ENCODE measurements at regions not wholly inside any gene's neighbourhood (a gene's known extent, or its start where the extent isn't known, plus 50 kb on each side); places are given as distances from the start of the nearest gene placed in this dataset.

DNA sequence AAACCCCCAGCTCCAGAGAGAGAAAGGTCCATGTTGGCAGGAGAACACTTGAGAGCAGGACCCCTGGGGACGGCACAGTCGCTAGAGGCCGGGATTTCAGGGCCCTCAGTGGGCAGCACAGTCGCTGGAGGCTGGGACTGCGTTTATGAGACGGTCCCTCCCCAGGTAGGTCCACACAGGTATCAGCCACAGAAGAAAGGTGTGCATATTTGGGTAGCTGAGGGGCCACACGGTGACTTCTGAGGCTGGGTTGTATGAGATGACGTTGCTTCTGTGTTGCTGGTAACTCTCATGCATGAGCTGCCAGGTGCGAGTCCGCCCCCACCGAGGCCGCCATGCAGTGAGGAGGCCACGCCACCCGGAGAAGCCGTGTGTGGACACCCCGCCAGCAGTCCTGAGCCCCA lies 56.9 kb upstream of the PPP2R2D start:
- DNase-seq: no peak

DNA sequence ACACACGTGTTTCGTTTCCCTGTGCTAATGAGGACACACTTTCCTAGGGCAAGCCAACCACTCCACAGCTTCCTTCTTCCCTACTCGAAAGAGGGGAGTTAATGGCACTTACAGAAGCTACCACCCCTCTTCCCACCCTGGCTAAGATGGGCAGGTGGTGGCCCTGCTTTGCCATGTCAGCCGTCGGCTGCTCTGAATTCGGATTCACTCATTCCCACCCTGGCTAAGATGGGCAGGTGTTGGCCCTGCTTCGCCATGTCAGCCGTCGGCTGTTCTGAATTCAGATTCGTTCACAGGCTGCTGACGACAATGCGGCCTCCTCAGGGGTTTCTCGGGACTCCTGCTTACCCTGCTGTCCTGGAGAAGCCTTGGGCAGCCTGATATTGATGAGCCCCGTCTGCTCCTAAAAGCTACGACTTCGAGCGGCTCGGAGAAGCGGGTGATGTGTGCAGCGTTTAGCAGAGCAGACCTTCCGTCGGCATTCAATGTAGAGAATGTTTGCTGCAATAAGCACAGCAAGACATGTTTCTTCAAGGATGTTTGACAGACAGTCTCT lies 56.2 kb upstream of the PPP2R2D start:
- DNase-seq: no peak

DNA sequence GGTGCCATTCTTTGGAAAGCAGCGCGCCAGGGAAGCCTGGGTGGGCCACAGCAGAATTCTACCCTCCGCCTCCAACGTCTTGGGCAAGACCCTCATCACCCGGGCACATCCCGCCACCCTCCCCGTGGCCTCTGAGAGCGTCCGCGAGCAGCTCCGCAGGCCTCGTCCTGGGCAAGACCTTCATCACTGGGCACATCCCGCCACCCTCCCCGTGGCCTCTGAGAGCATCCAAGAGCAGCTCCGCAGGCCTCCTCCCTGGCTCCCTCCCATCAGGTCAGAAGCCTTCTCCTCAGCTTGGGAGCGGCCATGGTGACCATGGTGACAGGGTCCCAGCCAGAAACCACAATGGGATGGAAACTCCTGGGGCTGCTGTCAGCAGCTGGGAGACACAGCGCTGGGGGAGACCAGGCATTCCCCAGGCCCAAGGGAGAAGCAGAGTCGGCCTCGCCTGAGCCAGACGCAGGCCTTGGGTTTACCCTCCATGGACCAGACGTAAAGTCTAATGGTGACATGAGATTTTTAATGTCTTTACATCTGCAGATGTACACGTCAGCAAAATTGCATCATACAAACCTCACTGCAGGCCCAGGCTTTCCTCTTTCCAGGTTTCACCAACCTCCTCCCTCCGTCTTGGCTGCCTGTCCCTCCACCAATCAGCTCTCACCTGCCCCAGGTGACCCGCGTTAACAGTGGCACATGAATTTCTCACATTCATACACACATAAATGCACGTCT lies 55.1 kb upstream of the PPP2R2D start:
- DNase-seq: no peak

DNA sequence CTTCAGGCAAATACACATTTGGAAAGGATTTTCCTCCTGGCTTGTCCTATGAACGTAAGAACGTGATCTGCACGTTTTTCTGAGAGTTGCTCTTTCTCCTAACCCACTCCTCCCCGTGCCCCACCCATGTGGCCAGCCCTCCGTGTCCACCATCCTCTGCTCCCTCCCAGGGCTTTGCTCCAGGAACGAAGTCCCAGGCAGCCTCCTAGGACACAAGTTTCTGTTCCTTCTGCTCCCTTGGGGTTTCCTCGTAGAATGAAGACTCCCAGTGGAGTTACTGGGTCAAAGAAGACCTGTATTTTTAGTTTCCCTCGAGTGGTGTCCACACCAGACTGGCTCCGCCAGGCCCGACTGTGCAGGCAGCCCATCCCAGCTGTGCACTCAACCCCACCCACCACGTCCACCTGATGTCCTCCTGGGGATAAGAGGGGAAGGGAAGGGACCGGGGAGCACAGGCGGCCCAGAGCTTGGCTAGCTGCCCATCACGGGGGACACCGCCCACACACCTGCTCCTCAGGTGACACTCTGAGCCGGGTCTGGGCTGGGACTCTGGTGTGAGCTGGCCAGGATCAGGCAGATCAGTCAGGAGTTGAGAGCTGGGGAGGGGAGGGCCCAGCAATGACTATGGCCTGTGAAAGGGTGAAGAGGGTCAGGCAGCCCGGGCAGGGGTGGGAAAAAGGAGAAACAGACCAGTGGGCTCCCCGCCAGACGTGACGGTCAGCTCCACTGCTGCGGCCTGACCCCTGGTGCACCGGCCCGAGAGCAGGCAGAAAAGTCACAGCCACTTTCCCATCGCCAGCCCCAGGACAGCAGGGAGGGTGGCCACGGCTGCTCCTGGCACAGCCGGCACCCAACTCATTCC lies 54.3 kb upstream of the PPP2R2D start:
- no peak for DNase-seq

DNA sequence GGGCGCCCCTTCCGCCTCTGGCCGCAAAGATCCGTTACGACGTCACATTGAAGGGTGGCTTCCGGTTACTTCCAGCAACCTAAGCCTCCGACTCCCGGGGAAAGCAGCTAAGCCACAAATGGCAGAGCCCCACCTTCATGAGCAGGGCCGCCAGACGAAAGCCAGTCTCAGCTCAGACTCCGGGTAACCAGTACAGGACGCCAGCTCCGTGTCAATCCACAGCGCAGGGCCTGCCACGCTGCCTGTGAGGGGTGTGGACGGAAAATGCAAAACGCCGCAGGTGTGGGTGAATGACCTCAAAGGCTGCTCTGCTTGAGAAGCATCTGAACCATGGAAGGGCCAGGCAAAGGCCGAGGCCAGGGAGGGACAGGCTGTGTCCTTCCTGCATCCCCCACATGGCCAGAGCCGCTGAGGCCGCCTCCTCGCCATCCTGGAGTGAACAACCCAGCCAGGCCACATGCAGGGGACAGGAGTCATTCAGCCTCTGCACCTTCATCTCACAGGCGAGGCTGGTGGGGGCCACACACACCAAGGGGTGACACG lies 53.5 kb upstream of the PPP2R2D start:
- DNase-seq: no peak

DNA sequence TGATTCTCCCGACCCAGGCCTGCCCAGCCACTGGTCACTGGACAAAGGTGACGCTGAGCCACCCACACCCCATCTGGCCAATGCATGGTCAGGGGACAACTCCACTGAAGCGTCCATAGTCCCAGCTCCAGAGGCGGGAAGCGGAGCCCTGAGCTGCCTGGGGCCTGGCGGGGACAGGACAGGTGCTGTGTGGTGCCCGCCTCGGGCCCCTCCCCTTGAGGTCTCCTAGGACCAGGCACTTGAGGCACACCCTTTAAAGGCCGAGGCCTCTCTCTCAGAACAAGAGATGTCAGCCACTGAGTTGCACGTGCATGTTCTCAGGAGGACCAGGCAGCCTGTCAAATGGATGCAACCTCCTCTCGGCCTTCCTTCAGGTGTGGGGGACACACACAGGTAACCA lies 52.5 kb upstream of the PPP2R2D start:
- DNase-seq: no peak

DNA sequence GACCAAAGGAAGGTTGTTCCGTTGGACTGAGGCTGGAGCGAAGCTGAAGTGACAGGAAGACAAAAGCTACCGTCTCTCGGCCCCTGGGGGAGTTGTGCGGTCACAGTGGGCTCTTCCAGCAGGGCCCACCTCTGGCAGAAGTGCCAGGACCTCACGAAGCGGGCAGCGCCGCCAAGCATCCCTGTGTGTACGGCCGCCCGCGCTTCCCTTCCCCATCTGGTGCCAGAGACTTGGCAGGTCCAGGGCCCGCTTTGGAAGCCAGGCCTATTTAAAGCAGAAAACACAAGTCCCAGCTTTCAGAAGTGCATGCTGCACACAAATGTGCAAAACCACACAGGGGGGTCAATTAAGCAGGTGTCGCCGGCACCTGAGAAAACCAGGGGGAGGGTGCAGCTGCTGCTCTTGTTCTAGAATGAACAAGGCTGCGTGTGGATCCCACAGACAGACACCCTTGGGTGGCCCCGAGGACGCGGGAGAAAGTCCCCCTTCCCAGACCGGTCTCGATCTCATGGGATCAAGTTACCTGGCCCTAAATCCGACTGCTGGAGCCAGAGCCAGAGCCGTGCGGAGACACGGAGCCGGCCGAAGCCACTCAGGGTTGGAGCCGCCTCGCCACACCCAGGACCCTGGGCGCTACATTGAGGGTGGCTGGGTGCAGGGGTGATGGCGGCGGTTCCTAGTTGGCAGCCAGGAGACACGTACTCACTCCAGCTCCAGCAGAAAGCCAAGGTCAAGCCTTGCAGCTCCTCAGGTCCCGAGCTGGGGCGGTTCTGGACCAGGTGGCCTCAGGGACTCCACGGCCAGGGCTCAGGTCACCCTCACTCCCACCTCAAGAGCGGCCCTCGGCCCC lies 51.8 kb upstream of the PPP2R2D start:
- DNase-seq: no peak

DNA sequence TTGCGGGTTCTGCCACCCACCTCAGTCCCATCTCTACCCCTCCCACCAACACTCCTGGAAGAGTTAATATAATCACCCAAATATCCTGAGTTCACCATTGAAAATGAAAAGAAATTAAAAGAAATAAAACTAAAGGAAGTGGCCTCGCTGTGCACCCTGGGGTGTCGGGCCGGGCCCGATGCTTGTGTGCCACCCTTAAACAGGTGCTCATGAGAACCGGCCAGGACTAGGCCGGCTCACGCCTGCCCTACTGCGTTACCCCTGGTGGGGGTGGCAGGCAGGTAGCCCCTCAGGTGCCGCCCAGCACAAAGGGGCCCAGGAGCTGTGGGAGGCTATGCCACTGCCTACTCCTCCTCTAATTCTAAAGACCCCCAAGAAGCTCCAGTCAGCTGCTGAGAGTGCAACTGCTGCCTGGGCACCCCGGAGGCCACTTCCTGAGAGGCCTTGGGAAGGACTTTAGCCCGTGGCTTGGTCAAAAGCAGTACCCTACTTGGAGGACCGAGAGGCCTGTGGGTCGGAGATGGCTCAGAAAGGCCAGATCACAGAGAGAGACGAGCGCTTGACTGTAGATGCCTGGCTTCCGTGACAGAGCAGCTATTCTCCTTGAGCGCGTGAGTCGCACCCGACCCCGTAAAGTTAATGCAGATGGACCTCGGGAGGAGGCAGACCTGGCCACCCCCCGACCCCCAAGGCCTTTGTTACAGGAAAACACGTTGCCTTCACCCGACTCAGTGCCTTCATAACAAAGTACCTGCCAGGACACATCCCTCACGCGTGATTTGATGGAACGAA lies 51.0 kb upstream of the PPP2R2D start:
- DNase-seq: no peak

DNA sequence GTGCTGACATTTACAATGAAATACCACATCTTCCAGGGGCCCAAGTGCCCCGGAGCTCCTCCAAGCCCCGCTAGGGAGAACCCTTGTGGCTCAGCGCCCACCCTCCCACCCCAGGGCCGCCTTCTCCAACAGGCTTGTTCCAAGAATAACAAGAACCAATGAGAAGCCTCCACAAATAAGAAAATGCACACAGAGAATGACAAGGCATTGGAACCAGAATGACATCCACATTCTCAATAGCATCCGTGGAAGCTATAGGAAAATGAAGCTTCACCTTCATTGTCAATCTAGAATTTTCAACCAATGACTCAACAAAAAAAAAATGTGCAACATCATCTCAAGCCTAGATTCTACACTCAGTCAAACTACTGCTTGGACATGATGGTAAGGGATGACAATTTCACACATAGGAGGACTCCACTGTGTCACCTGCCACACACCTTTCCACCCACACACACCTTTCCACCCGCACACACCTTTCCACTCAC lies 50.4 kb upstream of the PPP2R2D start:
- no peak for DNase-seq
